ENCODE measurements at regions not wholly inside any gene's neighbourhood (a gene's known extent, or its start where the extent isn't known, plus 50 kb on each side); places are given as distances from the start of the nearest gene placed in this dataset.

- peak; percentile 83 to 91 (median 91) for ATAC-seq
- 60 to 75% (median 67%) methylated on average over 26 to 38 of the region's 38 CpGs for WGBS, 4 donors
- peak; percentile 70 to 94 (median 88) for DNase-seq
- Histone ChIP-seq H3K27ac (peak overlapping the region in 11 of 12 donors; percentile 10 to 88 (median 57)), H3K9me3 (no peaks in the 10 kb centered on the region), H3K27me3 (no peaks in the 10 kb centered on the region), H3K36me3 (no peaks in the 10 kb centered on the region), H3K4me3 (no peak overlapping the region), H3K4me1 (peaks cover 0 to 36% (median 10%) of the 10 kb centered on the region in 12 donors)
- intact Hi-C loops (cut with DNase I), result loop anchor here in 5 of 10 donors (5.0 to 10.0 kb wide), 4 partner anchors 82 to 245 kb away; partner anchors contain the start of gene DLL1 (in 3 of the 5)
- no peak for TF ChIP-seq POLR2A (IDR thresholded peaks at IDR 0.05)
- TF ChIP-seq CTCF (IDR thresholded peaks at IDR 0.05), result no peak
Measured at GRCh38 chr6:170049641-170050561, 241.0 kb downstream of the DLL1 start.

- H3K27ac ChIP-seq, result peak overlapping the region in 3 of 12 donors; percentile 80 to 88 (median 84)
- intact Hi-C loops (cut with DNase I), result loop anchor here in 5 of 10 donors (5.0 to 10.0 kb wide), 4 partner anchors 84 to 246 kb away; partner anchors contain the start of gene DLL1 (in 3 of the 5)
- no peak overlapping the region for H3K4me3 ChIP-seq
- DNase-seq (peak; percentile 35 to 80 (median 64)), ATAC-seq (peak in 1 of 4 donors; percentile 10)
- no peaks in the 10 kb centered on the region for H3K9me3 ChIP-seq
- no peak for TF ChIP-seq CTCF (IDR thresholded peaks at IDR 0.05)
- no peak for TF ChIP-seq POLR2A (IDR thresholded peaks at IDR 0.05)
- no peaks in the 10 kb centered on the region for H3K27me3 ChIP-seq
- WGBS, 4 donors, result 82 to 86% (median 83%) methylated on average over 15 to 16 of the region's 16 CpGs
- no peaks in the 10 kb centered on the region for H3K36me3 ChIP-seq
- peaks cover 0 to 38% (median 18%) of the 10 kb centered on the region in 12 donors for H3K4me1 ChIP-seq
Measured at GRCh38 chr6:170048615-170049256, 242.1 kb downstream of the DLL1 start.

- intact Hi-C loops (cut with DNase I), result loop anchor here in 5 of 10 donors (5.0 to 10.0 kb wide), 4 partner anchors 84 to 247 kb away; partner anchors contain the start of gene DLL1 (in 3 of the 5)
- no peaks in the 10 kb centered on the region for H3K36me3 ChIP-seq
- 94 to 98% (median 97%) methylated on average over 6 of the region's 6 CpGs for WGBS, 4 donors
- peak overlapping the region in 1 of 12 donors; percentile 84 for H3K27ac ChIP-seq
- no peak overlapping the region for H3K4me3 ChIP-seq
- DNase-seq (peak in 1 of 5 donors; percentile 11), ATAC-seq (no peak)
- H3K4me1 ChIP-seq, result peaks cover 0 to 47% (median 21%) of the 10 kb centered on the region in 12 donors
- TF ChIP-seq POLR2A (IDR thresholded peaks at IDR 0.05) (no peak), CTCF (IDR thresholded peaks at IDR 0.05) (no peak)
- no peaks in the 10 kb centered on the region for H3K9me3 ChIP-seq
- no peaks in the 10 kb centered on the region for H3K27me3 ChIP-seq
Measured at GRCh38 chr6:170047823-170048222, 243.1 kb downstream of the DLL1 start.
